ENCODE measurements at regions not wholly inside any gene's neighbourhood (a gene's known extent, or its start where the extent isn't known, plus 50 kb on each side); places are given as distances from the start of the nearest gene placed in this dataset.
"Not testable (repeated sequence)": the region's sequence is repeated elsewhere in the genome, so short reads cannot be mapped to it uniquely, and the experiment has no call there.

- not testable (repeated sequence) for H3K4me3 Mint-ChIP-seq; H3K9me3 Mint-ChIP-seq; DNase-seq; H3K27ac Mint-ChIP-seq; ATAC-seq; H3K36me3 Mint-ChIP-seq (ENCODE audit: low read depth); H3K27me3 Mint-ChIP-seq
- peaks cover 19% of the 10 kb centered on the region for H3K4me1 Mint-ChIP-seq
Observed at GRCh38 chr1:149390931-149391330, 83.9 kb upstream of the NBPF19 start.

GRCh38 chr1:149395802-149396201, 79.0 kb upstream of the NBPF19 start:
- H3K36me3 Mint-ChIP-seq (ENCODE audit: low read depth); ATAC-seq; H3K27me3 Mint-ChIP-seq; H3K27ac Mint-ChIP-seq; H3K4me3 Mint-ChIP-seq; H3K9me3 Mint-ChIP-seq: not testable (repeated sequence)
- H3K4me1 Mint-ChIP-seq: peaks cover 24% of the 10 kb centered on the region
- peak; percentile 24 for DNase-seq

- not testable (repeated sequence) for H3K27me3 Mint-ChIP-seq; H3K27ac Mint-ChIP-seq; DNase-seq; H3K9me3 Mint-ChIP-seq; ATAC-seq; H3K36me3 Mint-ChIP-seq (ENCODE audit: low read depth)
- peaks cover 17% of the 10 kb centered on the region for H3K4me1 Mint-ChIP-seq
- H3K4me3 Mint-ChIP-seq: peak overlapping the region; percentile 15
Observed at GRCh38 chr1:149398527-149398926, 76.3 kb upstream of the NBPF19 start.

GRCh38 chr1:149408404-149408803, 66.4 kb upstream of the NBPF19 start:
- not testable (repeated sequence) for H3K4me1 Mint-ChIP-seq; H3K9me3 Mint-ChIP-seq; H3K36me3 Mint-ChIP-seq (ENCODE audit: low read depth); ATAC-seq; H3K4me3 Mint-ChIP-seq; H3K27ac Mint-ChIP-seq; H3K27me3 Mint-ChIP-seq; DNase-seq

GRCh38 chr1:149415373-149415772, 59.5 kb upstream of the NBPF19 start:
- not testable (repeated sequence) for H3K4me3 Mint-ChIP-seq; ATAC-seq; H3K9me3 Mint-ChIP-seq; H3K27ac Mint-ChIP-seq; H3K4me1 Mint-ChIP-seq; H3K27me3 Mint-ChIP-seq; H3K36me3 Mint-ChIP-seq (ENCODE audit: low read depth); DNase-seq

- not testable (repeated sequence) for H3K9me3 Mint-ChIP-seq; H3K36me3 Mint-ChIP-seq (ENCODE audit: low read depth); H3K4me1 Mint-ChIP-seq; H3K27ac Mint-ChIP-seq; H3K27me3 Mint-ChIP-seq; DNase-seq; ATAC-seq; H3K4me3 Mint-ChIP-seq
Observed at GRCh38 chr1:149418782-149419181, 56.1 kb upstream of the NBPF19 start.

GRCh38 chr1:149423122-149423521, 51.7 kb upstream of the NBPF19 start:
- not testable (repeated sequence) for H3K4me1 Mint-ChIP-seq; ATAC-seq; H3K27me3 Mint-ChIP-seq; H3K4me3 Mint-ChIP-seq; H3K27ac Mint-ChIP-seq; H3K36me3 Mint-ChIP-seq (ENCODE audit: low read depth); DNase-seq; H3K9me3 Mint-ChIP-seq
